Hematopoietic multipotent progenitor cell treated with erythropoietin and hydrocortisone succinate and interleukin-3 and kit ligand, for 4 days (in vitro differentiated cells): ENCODE measurements at regions not wholly inside any gene's neighbourhood (a gene's known extent, or its start where the extent isn't known, plus 50 kb on each side); places are given as distances from the start of the nearest gene placed in this dataset.

Experiments
- DNase-seq: peaks from one replicate; pipeline ENCODE4 v3.0.0-alpha.2; 2015

GRCh38 chr10:69741252-69741651 lies 60.5 kb upstream of the COL13A1 start:
- DNase-seq: no peak

- no peak for DNase-seq
Observed at GRCh38 chr10:69741671-69742355, 59.9 kb upstream of the COL13A1 start.

- DNase-seq: no peak
Observed at GRCh38 chr10:69742356-69742695, 59.4 kb upstream of the COL13A1 start.

DNA sequence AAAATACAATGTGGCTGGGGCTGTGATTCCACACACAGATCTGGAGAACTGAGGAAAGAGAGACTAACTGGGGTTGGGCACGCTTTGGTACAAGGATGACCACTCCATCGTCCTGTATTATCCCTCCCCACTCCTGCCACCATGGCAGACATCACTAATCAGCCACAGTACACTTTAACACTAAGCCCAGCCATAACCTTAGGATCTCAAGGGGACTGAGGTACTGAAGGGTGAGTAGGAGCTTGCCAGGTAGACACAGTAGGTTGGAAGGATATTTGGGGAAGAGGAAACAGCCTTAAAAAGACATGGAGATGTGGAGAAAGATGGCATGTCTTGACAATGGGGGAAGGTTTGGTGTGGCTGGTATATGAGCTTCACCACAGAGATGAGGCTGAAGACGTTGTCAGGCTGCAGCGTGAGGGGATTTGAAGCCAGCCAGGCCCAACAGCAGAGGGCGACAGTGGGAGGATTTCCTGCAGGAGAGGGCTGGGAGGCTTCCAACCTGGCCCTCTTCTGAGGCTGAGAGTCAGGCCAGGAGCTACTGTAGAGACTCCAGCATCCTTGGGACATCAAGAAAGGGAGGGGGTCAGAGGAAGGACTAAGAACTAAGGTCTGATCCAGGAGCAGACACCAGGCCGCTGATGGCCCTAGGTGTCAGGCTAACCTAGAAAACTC lies 58.6 kb upstream of the COL13A1 start:
- DNase-seq: peak; percentile 46

- no peak for DNase-seq
Observed at GRCh38 chr10:69744971-69745370, 56.7 kb upstream of the COL13A1 start.

DNA sequence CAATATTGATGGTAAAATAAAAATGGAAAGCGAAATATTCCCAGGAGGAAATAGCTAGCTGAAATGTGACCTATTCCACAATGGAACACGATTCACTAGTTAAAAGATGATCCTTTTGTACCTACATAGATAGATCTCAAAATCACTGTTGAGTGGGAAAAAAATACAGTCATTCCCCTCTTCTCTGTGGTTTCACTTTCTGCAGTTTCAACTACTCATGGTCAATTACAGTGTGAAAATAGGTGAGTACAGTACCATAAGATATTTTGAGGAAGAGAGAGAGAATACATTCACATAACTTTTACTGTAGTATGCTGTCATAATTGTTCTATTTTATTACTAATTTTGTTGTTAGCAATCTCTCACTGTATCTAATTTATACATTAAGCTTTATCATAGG lies 56.0 kb upstream of the COL13A1 start:
- no peak for DNase-seq

GRCh38 chr10:69747179-69747578 lies 54.5 kb upstream of the COL13A1 start:
- no peak for DNase-seq

GRCh38 chr10:69748621-69749020 lies 53.1 kb upstream of the COL13A1 start:
- DNase-seq: no peak

DNA sequence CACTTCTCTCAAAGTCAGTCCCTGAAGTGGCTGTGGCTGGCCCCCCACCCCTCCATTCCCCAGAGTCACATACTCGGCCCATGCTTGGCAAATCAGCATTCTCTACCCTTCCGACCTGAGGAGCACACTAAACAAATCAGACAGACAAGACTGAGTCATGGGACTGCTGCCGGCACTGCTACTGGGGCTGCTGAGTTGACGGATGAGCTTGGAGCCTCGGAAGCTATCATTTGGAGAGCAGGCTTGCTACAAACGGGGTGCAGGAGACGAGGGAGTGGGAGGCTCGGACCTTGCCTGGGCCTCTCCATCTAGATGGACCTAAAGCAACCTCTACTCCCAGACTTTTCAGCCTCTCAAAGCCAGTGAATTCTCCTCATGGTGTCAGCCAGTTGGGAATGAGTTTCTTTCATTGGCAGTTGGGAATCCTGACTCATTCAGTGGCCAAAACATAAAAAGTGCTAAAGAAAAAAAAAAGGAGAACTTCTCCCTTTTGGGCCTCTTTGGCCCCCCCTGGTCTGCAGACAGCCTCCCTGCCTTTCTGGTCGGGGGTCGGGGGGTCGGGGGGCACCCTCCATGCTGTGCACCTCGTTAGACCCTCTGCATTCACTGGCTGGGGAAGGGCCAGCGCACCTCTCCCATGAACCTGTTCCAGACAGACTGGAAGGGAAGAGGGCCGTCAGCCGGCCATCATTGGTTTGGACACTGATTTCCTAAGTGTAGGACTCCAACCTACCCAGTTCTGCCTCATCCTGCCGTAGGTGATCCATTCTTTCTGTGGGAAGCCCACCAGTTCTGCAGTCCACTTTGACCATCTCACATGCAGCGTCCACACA lies 52.3 kb upstream of the COL13A1 start:
- no peak for DNase-seq

GRCh38 chr10:69750011-69750373 lies 51.7 kb upstream of the COL13A1 start:
- DNase-seq: no peak

- DNase-seq: no peak
Observed at GRCh38 chr10:69750725-69751124, 51.0 kb upstream of the COL13A1 start.

DNA sequence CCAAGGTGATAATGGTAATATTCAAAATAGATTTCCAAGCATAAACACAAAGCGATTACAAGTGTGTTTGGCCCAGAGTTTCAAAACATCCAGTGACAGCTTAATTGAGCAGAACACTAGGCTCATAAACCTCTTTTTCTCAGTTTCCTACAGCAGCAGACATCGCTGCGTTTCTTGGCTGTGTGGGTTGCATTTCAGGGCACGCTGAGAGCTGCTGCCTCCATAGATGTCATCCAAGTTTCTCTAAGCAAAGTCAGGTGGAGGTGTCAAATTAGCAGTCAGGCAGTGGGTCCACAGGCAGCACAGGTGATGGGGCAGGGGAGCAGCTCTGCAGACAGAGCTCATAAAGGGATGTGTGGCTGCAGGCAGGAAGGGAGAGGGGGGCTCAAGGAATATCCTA lies 50.5 kb upstream of the COL13A1 start:
- no peak for DNase-seq
